HK-2 (cell line): ENCODE measurements at regions not wholly inside any gene's neighbourhood (a gene's known extent, or its start where the extent isn't known, plus 50 kb on each side); places are given as distances from the start of the nearest gene placed in this dataset.

Experiments
- DNase-seq: peaks from one replicate; pipeline ENCODE4 v3.0.0-alpha.2; 2018; ENCODE audit not compliant: unreplicated experiment

DNA sequence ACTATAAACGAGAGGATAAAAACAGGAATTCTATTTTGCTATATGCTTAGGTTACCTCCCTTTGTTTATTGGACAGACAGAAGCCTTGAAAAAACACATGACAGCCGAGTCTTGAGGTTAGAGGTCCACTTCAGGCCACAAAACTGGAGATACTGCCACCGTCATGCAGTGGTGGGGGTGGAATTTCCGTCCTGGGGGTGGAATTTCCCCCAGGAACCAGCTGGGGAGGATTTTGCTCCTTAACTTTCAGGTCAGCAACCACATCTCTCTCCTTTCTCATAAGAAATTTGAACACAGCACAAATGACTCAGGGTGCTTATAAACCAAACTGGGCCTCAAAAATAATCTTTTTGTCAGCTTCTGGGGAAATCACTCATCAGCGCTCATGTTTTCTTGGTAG lies 545.8 kb upstream of the ADAMTS9 start:
- DNase-seq = no peak

DNA sequence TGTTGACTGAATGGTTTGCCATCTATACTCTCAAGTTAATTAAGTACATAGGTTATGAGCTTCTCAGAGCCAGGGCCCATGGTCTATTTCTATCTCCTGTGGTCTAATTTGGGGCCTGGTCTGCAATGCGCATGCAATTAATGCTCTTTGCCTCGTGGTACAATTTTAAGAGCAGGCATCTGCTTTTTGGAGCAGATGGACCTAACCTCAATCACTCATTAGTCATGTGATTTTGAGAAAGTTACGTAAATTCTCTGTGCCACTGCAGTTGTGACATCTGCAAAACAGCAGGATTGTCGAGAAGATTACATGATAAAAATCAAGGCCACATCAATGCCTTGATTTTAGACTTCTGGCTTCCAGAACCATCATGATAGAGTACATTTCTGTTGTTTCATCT lies 543.7 kb upstream of the ADAMTS9 start:
- DNase-seq = no peak

DNA sequence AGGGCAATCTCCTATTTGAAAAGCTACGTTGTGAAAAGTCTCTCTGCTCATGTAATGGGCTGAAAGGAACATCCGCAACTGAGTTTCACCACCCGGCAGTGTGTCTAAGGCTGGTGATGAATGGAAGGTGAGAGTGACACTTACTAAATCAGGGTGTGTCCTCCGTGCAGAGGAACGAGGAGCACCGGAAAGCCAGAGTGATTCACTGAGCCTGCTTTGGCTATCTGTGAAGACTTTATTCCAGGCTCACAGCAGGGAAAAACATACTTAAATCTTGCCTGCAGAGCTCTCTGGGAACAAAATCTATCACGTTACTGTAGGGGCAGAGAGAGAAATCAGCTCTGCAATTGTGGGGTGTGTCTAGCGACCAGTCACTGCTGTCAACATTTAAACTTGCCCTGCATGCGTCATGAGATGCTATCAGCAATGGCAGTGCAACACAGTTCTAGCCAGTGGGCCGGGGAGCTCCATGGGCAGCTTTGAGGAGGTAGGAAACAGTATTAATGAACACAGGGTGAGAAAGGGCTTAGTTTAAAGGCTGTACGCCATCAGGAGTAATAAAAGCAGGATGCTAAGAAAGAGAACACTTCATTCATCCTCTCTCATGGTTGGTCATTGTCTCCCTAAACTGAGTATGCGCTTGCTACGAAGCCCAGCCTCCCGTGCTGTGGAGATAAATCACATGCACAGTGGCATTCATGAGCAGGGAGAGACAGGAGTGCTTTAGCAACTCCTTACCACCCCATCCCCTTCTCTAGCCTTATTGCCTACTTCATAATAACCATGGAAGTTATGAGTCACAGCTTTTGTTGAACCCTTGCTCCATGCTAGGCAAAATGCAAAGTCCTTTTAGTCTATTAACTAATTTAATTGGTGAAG lies 542.7 kb upstream of the ADAMTS9 start:
- no peak for DNase-seq

DNA sequence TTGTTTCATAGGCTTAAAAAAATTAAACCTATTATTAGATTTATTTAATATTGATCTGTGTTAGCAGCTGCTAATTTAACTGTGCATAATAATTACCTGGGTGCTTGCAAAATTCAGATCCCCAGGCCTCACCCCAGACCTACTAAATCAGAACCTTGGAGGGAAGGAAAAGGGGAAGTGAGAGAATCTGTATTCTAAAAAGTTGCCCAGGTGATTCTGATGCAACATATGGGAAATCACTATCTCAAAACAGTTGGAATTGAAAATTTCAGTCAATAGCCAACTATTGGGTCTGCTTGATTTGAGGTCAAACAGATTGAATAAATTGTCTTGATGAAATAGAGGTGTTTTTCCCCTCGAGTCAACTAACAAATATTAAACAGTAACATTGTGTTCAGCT lies 538.5 kb upstream of the ADAMTS9 start:
- DNase-seq = no peak

DNA sequence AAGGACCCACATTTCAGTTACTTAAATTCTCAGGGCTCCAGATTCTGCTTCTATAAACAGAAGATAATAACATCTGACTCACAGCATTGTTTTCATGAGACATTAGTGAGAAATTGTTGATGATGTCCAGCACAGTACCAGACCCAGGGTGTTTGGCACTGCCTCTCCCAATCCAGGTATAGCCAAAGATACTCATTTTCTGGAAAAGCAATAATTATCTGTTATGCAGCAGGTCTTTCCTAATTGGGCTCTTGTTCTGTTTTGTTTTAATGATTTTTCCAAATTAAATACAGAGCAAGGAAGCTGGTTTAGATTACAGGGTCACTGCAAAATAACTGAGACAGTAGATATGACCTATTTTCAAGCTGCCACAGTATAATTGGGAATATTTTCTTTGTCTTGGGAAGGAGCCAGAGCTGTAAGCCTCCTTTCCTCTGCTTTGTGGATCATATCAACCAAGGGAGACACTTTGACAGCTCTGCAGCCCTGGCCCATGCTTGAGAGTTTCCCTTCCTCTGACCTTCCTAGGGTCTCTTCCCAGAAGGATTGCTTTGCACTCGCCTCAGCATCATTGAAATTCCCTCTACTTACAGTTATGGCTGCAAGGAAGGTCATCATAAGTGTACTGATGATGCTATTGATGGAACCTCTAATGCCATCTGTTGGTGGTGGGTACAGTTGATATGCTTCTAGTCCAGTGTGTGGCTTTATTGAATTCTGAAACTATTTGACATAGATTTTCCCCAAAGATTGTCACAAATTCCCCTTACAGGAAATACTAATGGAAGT lies 522.4 kb upstream of the ADAMTS9 start:
- DNase-seq = no peak

DNA sequence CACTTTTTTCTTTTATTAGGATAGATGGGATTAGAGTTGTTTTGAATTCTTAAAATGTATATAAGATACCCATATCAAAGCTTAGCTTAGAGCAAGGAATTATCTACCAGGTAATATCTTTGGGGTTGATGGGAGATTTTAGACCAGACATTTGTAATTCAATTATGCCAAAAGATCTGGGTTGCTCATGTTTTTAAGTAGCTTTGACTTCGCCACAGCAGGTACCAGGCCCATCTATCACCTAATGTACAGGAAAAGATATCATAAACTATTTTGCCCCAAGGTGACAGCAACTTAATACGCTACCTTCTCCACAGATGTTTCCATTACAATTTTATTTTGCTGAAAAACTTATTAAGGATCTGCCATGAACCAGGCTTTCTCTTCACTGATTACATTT lies 514.6 kb upstream of the ADAMTS9 start:
- no peak for DNase-seq

DNA sequence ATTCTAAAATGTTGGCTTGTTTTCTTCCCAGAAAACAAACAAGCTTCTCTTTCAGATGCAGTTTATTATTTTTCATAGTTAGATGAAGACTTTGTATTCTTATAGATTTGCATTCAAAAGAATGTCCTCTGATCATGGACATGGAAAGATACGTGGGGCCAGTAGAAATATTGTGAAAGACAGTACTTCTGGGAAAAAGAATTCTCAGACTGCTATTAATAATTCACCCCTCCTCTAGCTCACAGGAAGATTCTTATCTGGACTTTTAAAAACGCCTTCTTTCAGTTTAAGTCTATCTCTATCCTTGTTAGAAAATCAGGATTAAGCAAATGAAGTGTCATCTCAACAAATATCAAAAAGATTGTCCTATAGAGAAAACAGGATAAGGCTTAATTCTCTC lies 514.1 kb upstream of the ADAMTS9 start:
- no peak for DNase-seq

DNA sequence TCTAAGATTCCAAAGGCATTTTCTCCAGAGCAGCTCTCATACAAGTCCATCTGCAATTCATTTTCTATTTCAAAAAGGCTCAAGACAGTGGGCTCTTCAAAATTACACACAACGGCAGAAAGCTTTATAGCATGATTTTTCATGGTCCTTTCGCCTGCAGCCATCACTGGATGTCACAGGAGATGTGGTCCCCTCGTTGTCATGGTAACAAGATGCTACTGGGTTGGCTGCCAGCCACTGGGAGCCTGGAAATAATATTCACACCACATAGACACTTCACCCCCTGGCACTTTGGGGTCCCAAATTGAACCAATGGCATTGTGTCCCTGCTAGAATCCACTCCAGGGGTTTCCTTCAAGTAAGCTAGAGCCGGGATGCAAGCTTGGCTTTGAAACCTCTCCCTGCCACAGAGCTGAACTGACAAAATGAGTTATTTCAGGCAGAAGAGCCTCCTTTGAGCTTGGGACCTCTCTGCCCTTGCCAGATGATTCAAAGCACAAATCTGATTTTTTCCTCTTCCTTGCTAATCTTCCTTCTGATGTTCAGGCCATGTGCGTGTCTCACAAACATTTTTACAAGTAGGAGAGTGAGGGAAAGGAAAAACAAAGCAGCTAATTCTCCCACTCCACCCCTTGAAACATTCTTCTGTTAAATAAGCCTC lies 512.6 kb upstream of the ADAMTS9 start:
- no peak for DNase-seq

DNA sequence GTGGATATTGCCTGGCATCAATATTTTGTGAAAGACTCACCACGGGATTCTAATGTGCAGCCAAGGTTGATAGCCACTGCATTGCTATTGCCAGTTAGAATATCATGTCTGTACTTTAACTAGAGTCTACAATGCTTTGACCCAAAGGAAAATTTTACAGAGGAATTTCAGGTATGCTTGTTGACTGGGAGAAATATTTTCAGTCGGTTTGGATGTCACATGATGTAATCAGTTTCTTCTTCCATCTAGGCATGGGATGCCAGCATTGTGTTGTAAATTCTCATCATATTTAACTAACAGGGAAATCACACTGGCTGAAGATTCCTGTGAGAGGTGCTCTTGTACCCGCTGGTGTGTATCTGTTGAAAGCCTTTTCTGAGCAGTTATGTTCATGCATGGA lies 508.9 kb upstream of the ADAMTS9 start:
- peak; percentile 4 for DNase-seq

DNA sequence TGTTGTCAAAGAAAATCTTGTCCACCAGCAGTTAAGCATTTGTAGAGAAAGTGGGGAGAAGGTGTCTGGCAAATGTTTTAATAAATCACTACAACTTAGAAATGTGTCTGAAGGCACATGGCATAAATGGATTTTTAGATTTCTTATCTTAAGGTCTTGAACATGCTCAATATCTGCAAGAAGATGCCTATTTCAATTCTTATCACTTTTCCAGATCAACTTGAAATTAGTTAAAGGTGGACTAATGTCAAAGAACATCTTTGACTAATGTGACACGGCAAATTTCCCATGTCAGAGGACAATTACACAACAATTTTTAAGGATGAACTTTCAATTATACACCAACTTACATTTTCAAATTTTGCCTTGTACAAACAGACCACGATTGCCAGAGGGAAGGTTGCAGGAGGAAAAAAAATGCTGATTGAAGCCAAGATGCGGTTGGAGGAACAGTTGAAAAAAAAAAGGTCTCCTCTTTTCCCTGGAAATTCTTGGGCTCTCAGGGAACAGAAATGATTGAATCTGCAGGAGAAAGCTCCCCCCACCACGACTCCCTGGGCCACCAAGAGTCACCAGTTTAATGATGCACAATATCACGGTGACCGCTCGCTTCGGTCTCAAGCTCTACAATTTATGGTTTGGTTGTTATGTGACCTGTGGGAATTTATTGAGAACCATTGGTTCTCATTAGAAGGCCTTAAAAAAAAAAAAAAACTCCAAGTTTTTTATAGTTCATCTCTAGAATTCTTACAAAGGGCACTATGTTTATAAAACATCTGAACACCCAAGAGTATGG lies 507.6 kb upstream of the ADAMTS9 start:
- no peak for DNase-seq

DNA sequence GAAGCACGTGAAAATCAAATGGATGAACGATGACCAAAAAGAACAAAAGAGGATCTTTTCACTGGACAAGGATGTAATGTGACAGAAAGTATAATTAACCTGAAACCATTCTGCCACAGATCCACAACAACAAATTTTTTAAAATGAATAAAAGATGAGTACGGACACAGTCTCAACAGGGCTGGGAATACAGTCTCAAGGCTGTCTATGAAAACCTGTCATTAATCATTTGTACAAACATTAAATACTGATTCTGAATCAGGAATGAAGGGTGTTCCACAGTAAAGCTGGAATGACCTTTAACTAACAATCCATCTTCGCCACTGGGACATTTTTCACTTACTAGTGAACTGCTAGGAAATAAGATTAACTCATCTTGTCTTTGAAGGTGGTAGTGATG lies 506.9 kb upstream of the ADAMTS9 start:
- no peak for DNase-seq

DNA sequence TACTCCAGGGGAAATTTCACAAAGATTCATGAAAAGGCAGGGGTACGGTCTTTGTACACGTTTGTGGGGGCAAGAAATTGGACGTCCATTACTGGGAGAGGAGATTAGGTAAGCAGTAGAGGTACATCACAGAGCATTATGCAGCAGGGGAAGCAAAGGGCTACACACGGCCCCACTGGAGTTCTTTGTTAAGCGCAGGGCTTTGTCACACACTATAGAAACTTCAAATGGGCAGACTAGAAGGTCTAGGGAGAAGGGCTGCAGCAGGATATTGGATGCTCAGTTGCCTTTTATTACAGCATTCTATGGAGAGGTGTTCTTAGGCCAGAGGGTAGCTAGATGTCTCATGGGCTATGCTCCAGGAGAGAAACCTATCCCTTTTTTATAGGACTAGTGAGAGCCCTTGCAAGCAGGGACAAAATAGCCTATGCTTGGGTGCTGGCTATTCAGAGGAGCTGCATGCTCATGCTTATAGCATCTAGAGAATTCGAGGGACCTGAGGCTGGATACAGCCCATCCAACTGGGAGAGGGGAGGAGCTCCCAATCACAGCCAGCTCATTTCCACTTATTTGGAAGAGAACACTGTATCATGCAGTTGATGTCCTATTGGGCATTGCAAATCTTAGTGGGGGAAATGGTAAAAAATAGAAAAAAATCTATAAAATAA lies 506.4 kb upstream of the ADAMTS9 start:
- no peak for DNase-seq

DNA sequence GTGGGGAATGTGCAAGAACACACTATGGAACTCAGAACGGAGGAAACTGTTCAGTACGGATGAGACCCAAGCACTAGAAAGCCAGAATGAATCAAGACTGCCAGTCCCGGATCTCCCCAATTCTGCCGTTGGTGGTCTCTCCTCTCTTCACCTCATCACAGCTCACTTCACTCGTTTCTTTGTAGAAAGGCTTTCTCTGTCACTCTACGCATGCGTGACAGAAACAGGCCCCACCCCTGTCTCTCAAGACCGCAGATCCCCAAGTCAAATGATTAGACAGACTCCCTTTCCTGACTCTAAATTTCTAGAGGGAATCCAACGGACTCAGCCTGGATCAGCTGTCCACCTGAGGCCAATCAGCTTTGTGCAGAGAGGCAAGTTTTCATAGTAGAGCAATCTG lies 505.7 kb upstream of the ADAMTS9 start:
- DNase-seq = no peak

DNA sequence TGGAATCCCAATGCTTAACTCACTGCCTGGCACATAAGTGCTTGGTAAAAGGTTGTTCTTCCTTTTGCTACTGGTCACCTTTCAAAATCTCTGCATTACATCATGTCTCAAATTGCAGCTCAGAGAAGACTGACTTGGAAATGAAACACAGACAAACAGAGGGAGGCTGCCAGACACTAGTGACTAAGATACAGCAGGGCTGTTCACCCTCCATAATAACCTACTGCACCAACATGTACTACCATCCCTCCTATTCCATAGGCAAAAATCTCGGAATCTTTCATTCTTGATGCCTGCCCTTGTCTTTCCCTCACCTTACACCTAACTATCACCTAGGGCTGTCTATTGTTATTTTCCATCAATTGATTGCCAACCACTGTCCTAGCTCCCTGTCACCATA lies 502.3 kb upstream of the ADAMTS9 start:
- DNase-seq = no peak

DNA sequence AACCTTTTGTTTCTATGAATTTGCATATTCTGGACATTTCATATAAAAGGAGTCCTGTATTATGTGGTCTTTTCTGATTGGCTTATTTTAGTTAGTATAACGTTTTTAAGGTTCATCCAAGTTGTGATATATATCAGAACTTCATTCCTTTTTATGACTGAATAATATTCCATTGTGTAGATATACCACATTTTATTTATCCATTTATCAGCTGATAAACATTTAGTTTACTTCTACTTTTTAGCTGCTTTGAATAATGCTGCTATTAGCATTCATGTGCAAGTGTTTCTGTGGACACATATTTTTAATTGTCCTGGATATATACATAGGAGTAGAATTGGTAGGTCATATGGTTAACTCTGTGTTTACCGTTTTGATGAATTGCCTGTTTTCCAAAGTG lies 498.5 kb upstream of the ADAMTS9 start:
- no peak for DNase-seq

DNA sequence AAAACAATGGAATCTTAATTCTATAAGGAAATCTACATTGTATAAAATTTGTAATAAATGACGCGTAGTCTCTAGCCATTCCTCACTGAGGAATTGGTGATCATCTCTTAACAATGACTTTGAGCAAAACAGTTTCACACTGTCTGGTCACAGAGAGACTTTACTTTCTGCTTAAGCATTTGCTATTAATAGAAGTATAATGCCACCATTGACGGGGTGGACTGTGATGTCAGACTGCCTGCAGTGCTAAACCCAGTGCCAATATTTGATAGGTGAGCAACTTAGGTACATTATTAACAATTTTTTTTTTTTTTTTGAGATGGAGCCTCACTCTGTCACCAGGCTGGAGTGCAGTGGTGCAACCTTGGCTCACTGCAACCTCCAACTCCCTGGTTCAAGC lies 494.9 kb upstream of the ADAMTS9 start:
- no peak for DNase-seq

DNA sequence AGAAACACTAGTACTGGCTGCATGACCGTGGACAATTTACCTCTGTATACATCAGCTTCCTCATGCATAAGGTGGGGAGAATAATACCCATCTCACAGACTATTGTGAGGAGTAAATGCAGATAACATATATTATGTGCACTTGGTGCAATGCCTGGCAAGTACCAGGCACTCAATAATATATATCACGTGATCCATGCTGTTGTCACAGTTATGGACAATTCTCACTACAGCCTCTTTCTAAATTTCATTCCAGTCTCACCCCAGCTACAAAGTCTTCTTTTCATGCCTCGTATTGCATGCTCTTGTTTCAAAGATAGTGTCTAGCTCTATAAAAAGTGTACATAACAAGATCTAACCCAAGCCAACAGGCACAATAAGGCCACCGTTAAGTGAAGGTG lies 494.3 kb upstream of the ADAMTS9 start:
- DNase-seq = no peak

DNA sequence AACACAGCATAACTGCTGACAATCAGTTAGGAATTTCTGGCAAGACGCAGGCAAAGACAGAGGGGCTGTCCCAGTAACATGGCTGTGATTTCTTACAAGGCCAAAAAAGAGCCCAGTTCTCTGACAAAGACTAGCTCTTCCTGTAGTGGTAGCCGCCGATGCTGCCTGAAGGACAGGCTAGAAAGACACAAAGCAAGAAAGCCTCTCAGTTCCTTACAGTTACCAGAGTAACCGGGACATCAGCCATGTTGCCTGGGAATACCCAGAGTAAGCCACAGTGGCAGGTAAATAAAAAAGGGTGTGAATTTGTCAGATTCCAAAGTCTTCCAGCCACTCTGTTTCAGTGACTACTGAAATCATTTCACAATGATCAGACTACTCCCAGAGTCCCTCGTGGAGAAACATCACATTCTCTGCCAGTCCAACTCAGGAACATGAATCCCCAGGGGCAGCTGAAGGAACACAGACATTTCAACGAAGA lies 493.6 kb upstream of the ADAMTS9 start:
- DNase-seq = no peak

DNA sequence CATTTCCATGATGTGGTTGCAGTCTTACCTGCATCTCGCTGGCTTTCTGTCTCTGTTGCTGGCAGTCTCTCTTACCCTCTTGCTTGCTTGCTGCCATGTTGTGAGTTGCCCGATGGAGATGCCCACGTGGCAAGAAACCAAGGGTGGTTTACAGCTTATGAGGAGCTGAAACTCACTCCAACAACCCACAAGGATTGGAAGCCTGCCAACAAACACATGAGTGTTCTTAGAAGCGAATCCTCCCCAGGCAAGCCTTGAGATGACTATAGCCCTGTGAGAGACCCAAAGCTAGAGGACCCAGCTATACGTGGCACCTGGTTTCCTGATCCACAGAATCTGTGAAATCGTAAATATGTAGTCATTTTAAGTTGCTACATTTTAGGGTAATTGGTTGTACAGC lies 490.9 kb upstream of the ADAMTS9 start:
- DNase-seq = no peak

DNA sequence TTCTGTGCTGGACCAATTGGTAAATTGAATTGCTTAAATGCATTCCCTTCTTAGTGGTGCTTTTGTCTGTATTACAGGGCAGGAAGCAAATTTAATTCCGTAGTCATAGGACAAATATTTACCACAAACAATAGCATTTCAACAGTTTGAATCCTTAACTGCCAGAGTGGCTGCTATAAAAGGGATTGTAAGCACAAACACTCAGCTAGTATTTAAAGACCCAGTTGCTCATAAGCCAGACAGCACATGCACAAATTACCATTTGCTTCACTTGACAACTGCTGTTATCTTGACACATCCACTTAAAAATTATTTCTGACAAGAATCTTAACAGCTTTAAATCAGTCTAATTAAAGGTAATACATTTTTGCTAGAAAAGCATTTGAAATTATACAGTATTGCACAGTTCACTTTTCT lies 490.2 kb upstream of the ADAMTS9 start:
- no peak for DNase-seq

DNA sequence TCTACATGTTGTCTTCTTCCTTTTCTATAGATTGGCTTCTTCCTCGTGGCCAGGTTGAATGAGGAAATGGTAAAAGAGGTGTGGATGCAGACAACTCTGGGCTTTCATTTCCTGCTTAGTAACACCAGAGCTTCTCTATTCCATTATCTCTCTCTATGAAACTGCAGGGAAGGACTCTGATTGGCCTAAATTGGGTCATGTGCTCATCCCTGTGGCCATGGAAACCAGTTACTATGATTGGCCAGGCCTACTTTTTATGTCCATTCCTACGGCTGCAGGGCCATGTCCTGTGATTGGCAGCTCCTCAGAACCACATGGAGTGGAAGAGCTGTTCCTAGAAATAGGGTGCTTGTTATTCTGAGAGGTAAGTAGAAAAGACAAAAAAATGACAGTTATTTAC lies 486.9 kb upstream of the ADAMTS9 start:
- no peak for DNase-seq
